GM15510 (cell line): ENCODE measurements at regions not wholly inside any gene's neighbourhood (a gene's known extent, or its start where the extent isn't known, plus 50 kb on each side); places are given as distances from the start of the nearest gene placed in this dataset.

Experiments used
- POLR2A ChIP-seq: IDR thresholded peaks from 3 replicates; pipeline ENCODE4 v1.6.1; 2011; ENCODE audit warnings: borderline replicate concordance; ENCODE audit not compliant: insufficient read length; ENCODE audit errors: extremely low read depth

GRCh38 chr5:89269721-89270120, 386.7 kb upstream of the MEF2C start:
- TF ChIP-seq POLR2A, result no peak

- no peak for TF ChIP-seq POLR2A
These were observed 385.5 kb upstream of the MEF2C start for GRCh38 chr5:89268460-89268859.

GRCh38 chr5:89267788-89268187, 384.8 kb upstream of the MEF2C start:
- no peak for TF ChIP-seq POLR2A

- no peak for TF ChIP-seq POLR2A
These were observed 382.7 kb upstream of the MEF2C start for GRCh38 chr5:89265511-89266179.

- no peak for TF ChIP-seq POLR2A
These were observed 380.9 kb upstream of the MEF2C start for GRCh38 chr5:89263846-89264245.

- no peak for TF ChIP-seq POLR2A
These were observed 379.0 kb upstream of the MEF2C start for GRCh38 chr5:89262030-89262429.

GRCh38 chr5:89260254-89260653, 377.3 kb upstream of the MEF2C start:
- TF ChIP-seq POLR2A, result no peak

GRCh38 chr5:89255845-89256463, 373.0 kb upstream of the MEF2C start:
- no peak for TF ChIP-seq POLR2A

- no peak for TF ChIP-seq POLR2A
These were observed 370.8 kb upstream of the MEF2C start for GRCh38 chr5:89253666-89254352.

GRCh38 chr5:89246864-89247263, 363.9 kb upstream of the MEF2C start:
- TF ChIP-seq POLR2A, result no peak

GRCh38 chr5:89246252-89246651, 363.3 kb upstream of the MEF2C start:
- no peak for TF ChIP-seq POLR2A

GRCh38 chr5:89243611-89244010, 360.6 kb upstream of the MEF2C start:
- no peak for TF ChIP-seq POLR2A

GRCh38 chr5:89241186-89241585, 358.2 kb upstream of the MEF2C start:
- no peak for TF ChIP-seq POLR2A

GRCh38 chr5:89236900-89237299, 353.9 kb upstream of the MEF2C start:
- TF ChIP-seq POLR2A, result no peak

GRCh38 chr5:89233462-89233861, 350.5 kb upstream of the MEF2C start:
- TF ChIP-seq POLR2A, result no peak

- TF ChIP-seq POLR2A, result no peak
These were observed 349.2 kb upstream of the MEF2C start for GRCh38 chr5:89232139-89232603.
